ENCODE measurements at regions not wholly inside any gene's neighbourhood (a gene's known extent, or its start where the extent isn't known, plus 50 kb on each side); places are given as distances from the start of the nearest gene placed in this dataset.

- DNase-seq (no peak), ATAC-seq (ENCODE audit: low read depth) (no peak)
- H3K79me2 ChIP-seq (ENCODE audit: control insufficient read depth, insufficient read depth, low read length) = no peaks in the 10 kb centered on the region
- Mint-ChIP-seq H3K9me3 (ENCODE audit: insufficient read depth) (no peaks in the 10 kb centered on the region), H3K4me3 (no peak overlapping the region), H3K4me1 (no peaks in the 10 kb centered on the region), H3K27me3 (no peaks in the 10 kb centered on the region), H3K27ac (no peak overlapping the region)
- H3K27me3 ChIP-seq (replicated peaks in 1 of 4; ENCODE audit: control extremely low read depth in 1 of 4, control insufficient read depth in 3 of 4, insufficient read depth in 4 of 4, low read length in 3 of 4) = no peaks in the 10 kb centered on the region
- WGBS (ENCODE audit: insufficient coverage) = 94% methylated on average over 2 of the region's 3 CpGs
- H3K9me3 ChIP-seq (ENCODE audit: control extremely low read depth in 1 of 3, control insufficient read depth in 2 of 3, insufficient read depth in 1 of 3, low read length in 2 of 3) = peaks cover 0 to 3% (median 0%) of the 10 kb centered on the region in 3 donors
- TF ChIP-seq EZH2 (IDR thresholded peaks at IDR 0.05; ENCODE audit: borderline replicate concordance, insufficient read depth, low read depth, low read length, poor library complexity, severe bottlenecking) = no peak
- TF ChIP-seq CTCF (IDR thresholded peaks at IDR 0.05) = no peak
- H4K20me1 ChIP-seq (ENCODE audit: control insufficient read depth, insufficient read depth, low read length, poor library complexity, severe bottlenecking) = no peaks in the 10 kb centered on the region
- no peak overlapping the region for H3K4me2 ChIP-seq (replicated peaks; ENCODE audit: low read depth, low read length, poor library complexity, severe bottlenecking)
- H3K4me3 ChIP-seq (ENCODE audit: control extremely low read depth in 1 of 5, extremely low read depth in 1 of 5, insufficient read depth in 1 of 5, low read depth in 2 of 5, low read length in 4 of 5) = no peak overlapping the region
- ChIA-PET POLR2A (no interaction called here), CTCF (interaction anchor here (0.7 kb wide), 1 partner anchor 9 kb away, joined by 3 read pairs; no protein-coding TSS in a partner anchor)
- no peaks in the 10 kb centered on the region for H3K4me1 ChIP-seq (ENCODE audit: control insufficient read depth in 2 of 2, insufficient read depth in 2 of 2, low read length in 2 of 2)
- no peak overlapping the region for H3K9ac ChIP-seq (ENCODE audit: low read length)
- H2AFZ ChIP-seq (ENCODE audit: insufficient read depth, low read depth, low read length, poor library complexity, severe bottlenecking) = no peak overlapping the region
- intact Hi-C loops (cut with micrococcal nuclease) = no loop called here
- H3K36me3 ChIP-seq (replicated peaks in 1 of 2; ENCODE audit: control extremely low read depth in 1 of 2, control insufficient read depth in 1 of 2, extremely low read depth in 1 of 2, insufficient read depth in 2 of 2, low read length in 1 of 2) = no peaks in the 10 kb centered on the region
- no peak overlapping the region for H3K27ac ChIP-seq (ENCODE audit: low read length in 2 of 2)
These were observed 209.5 kb downstream of the ASCL1 start for GRCh38 chr12:103166949-103167348.

GRCh38 chr12:103172447-103173112 lies 215.1 kb downstream of the ASCL1 start:
- H3K9me3 Mint-ChIP-seq (ENCODE audit: insufficient read depth) = no peaks in the 10 kb centered on the region
- intact Hi-C loops (cut with micrococcal nuclease) = no loop called here
- CTCF ChIA-PET = no interaction called here
- Histone ChIP-seq H3K27ac (ENCODE audit: low read length in 2 of 2) (no peak overlapping the region), H3K36me3 (replicated peaks in 1 of 2; ENCODE audit: control extremely low read depth in 1 of 2, control insufficient read depth in 1 of 2, extremely low read depth in 1 of 2, insufficient read depth in 2 of 2, low read length in 1 of 2) (no peaks in the 10 kb centered on the region), H3K4me3 (ENCODE audit: control extremely low read depth in 1 of 5, extremely low read depth in 1 of 5, insufficient read depth in 1 of 5, low read depth in 2 of 5, low read length in 4 of 5) (no peak overlapping the region), H3K4me1 (ENCODE audit: control insufficient read depth in 2 of 2, insufficient read depth in 2 of 2, low read length in 2 of 2) (no peaks in the 10 kb centered on the region), H3K27me3 (replicated peaks in 1 of 4; ENCODE audit: control extremely low read depth in 1 of 4, control insufficient read depth in 3 of 4, insufficient read depth in 4 of 4, low read length in 3 of 4) (no peaks in the 10 kb centered on the region), H3K9ac (ENCODE audit: low read length) (no peak overlapping the region), H4K20me1 (ENCODE audit: control insufficient read depth, insufficient read depth, low read length, poor library complexity, severe bottlenecking) (no peaks in the 10 kb centered on the region), H3K9me3 (ENCODE audit: control extremely low read depth in 1 of 3, control insufficient read depth in 2 of 3, insufficient read depth in 1 of 3, low read length in 2 of 3) (no peaks in the 10 kb centered on the region), H3K4me2 (replicated peaks; ENCODE audit: low read depth, low read length, poor library complexity, severe bottlenecking) (no peak overlapping the region), H3K79me2 (ENCODE audit: control insufficient read depth, insufficient read depth, low read length) (no peaks in the 10 kb centered on the region), H2AFZ (ENCODE audit: insufficient read depth, low read depth, low read length, poor library complexity, severe bottlenecking) (no peak overlapping the region)
- no peak for DNase-seq
- no CpG with 5 or more reads among the region's 1 CpG for WGBS (ENCODE audit: insufficient coverage)
- H3K4me3 Mint-ChIP-seq = no peak overlapping the region
- TF ChIP-seq CTCF (IDR thresholded peaks at IDR 0.05) (no peak), EZH2 (IDR thresholded peaks at IDR 0.05; ENCODE audit: borderline replicate concordance, insufficient read depth, low read depth, low read length, poor library complexity, severe bottlenecking) (no peak)
- no peaks in the 10 kb centered on the region for H3K4me1 Mint-ChIP-seq
- no peak for ATAC-seq (ENCODE audit: low read depth)
- H3K27me3 Mint-ChIP-seq = no peaks in the 10 kb centered on the region
- POLR2A ChIA-PET = interaction anchor here (0.6 kb wide), 1 partner anchor 206 kb away, joined by 5 read pairs; no protein-coding TSS in a partner anchor
- H3K27ac Mint-ChIP-seq = no peak overlapping the region
